KOPT-K1 (cell line): ENCODE measurements at regions not wholly inside any gene's neighbourhood (a gene's known extent, or its start where the extent isn't known, plus 50 kb on each side); places are given as distances from the start of the nearest gene placed in this dataset.
"Not testable (repeated sequence)": the region's sequence is repeated elsewhere in the genome, so short reads cannot be mapped to it uniquely, and the experiment has no call there.

Source experiments
- H3K27ac ChIP-seq: fragments of 200-600 bp; sonication (generic); 2 replicates; pipeline ENCODE4 v1.5.1; 2016; ENCODE audit warnings: antibody characterized with exemption, mild to moderate bottlenecking, low read depth, low read length; ENCODE audit not compliant: poor library complexity, severe bottlenecking
- H3K36me3 ChIP-seq: fragments of 200-600 bp; sonication (generic); 2 replicates; pipeline ENCODE4 v1.5.1; 2017; ENCODE audit warnings: antibody characterized with exemption, mild to moderate bottlenecking, low read length, moderate library complexity; ENCODE audit not compliant: insufficient read depth
- H3K9me3 ChIP-seq: fragments of 200-600 bp; sonication (generic); 2 replicates; pipeline ENCODE4 v1.5.1; 2017; ENCODE audit warnings: antibody characterized with exemption, low read length, mild to moderate bottlenecking; ENCODE audit not compliant: insufficient read depth, poor library complexity, severe bottlenecking

- no peak overlapping the region for H3K27ac ChIP-seq
- no peaks in the 10 kb centered on the region for H3K36me3 ChIP-seq
- H3K9me3 ChIP-seq, result no peaks in the 10 kb centered on the region
Observed at GRCh38 chr5:124623265-124623664, 123.2 kb downstream of the ZNF608 start.

GRCh38 chr5:124622851-124623250 lies 123.6 kb downstream of the ZNF608 start:
- Histone ChIP-seq H3K36me3 (no peaks in the 10 kb centered on the region), H3K9me3 (no peaks in the 10 kb centered on the region), H3K27ac (no peak overlapping the region)

GRCh38 chr5:124621279-124621678 lies 125.2 kb downstream of the ZNF608 start:
- Histone ChIP-seq H3K27ac (no peak overlapping the region), H3K36me3 (no peaks in the 10 kb centered on the region)

GRCh38 chr5:124620743-124621142 lies 125.7 kb downstream of the ZNF608 start:
- H3K27ac ChIP-seq, result no peak overlapping the region
- H3K36me3 ChIP-seq, result no peaks in the 10 kb centered on the region
- H3K9me3 ChIP-seq, result no peaks in the 10 kb centered on the region

More at GRCh38 chr5:124621279-124621678, 125.2 kb downstream of the ZNF608 start:
- H3K9me3 ChIP-seq, result no peaks in the 10 kb centered on the region

- H3K9me3 ChIP-seq, result no peaks in the 10 kb centered on the region
- H3K36me3 ChIP-seq, result no peaks in the 10 kb centered on the region
Observed at GRCh38 chr5:124619121-124619520, 127.3 kb downstream of the ZNF608 start.

GRCh38 chr5:124617787-124618186 lies 128.7 kb downstream of the ZNF608 start:
- H3K27ac ChIP-seq, result no peak overlapping the region
- H3K9me3 ChIP-seq, result no peaks in the 10 kb centered on the region
- no peaks in the 10 kb centered on the region for H3K36me3 ChIP-seq

More at GRCh38 chr5:124619121-124619520, 127.3 kb downstream of the ZNF608 start:
- no peak overlapping the region for H3K27ac ChIP-seq

GRCh38 chr5:124614836-124615385 lies 131.5 kb downstream of the ZNF608 start:
- Histone ChIP-seq H3K36me3 (no peaks in the 10 kb centered on the region), H3K27ac (no peak overlapping the region), H3K9me3 (no peaks in the 10 kb centered on the region)

GRCh38 chr5:124614105-124614504 lies 132.3 kb downstream of the ZNF608 start:
- H3K9me3 ChIP-seq, result no peaks in the 10 kb centered on the region
- no peak overlapping the region for H3K27ac ChIP-seq
- H3K36me3 ChIP-seq, result no peaks in the 10 kb centered on the region

- no peak overlapping the region for H3K27ac ChIP-seq
- no peaks in the 10 kb centered on the region for H3K9me3 ChIP-seq
- no peaks in the 10 kb centered on the region for H3K36me3 ChIP-seq
Observed at GRCh38 chr5:124613273-124613953, 133.0 kb downstream of the ZNF608 start.

GRCh38 chr5:124612023-124612422 lies 134.4 kb downstream of the ZNF608 start:
- no peak overlapping the region for H3K27ac ChIP-seq
- H3K36me3 ChIP-seq, result no peaks in the 10 kb centered on the region
- no peaks in the 10 kb centered on the region for H3K9me3 ChIP-seq

- not testable (repeated sequence) for H3K27ac ChIP-seq, H3K9me3 ChIP-seq, H3K36me3 ChIP-seq
Observed at GRCh38 chr5:124611262-124611661, 135.2 kb downstream of the ZNF608 start.

- not testable (repeated sequence) for H3K9me3 ChIP-seq, H3K27ac ChIP-seq, H3K36me3 ChIP-seq
Observed at GRCh38 chr5:124609685-124610084, 136.8 kb downstream of the ZNF608 start.

GRCh38 chr5:124606543-124606942 lies 139.9 kb downstream of the ZNF608 start:
- H3K36me3 ChIP-seq, result no peaks in the 10 kb centered on the region
- no peak overlapping the region for H3K27ac ChIP-seq
- H3K9me3 ChIP-seq, result no peaks in the 10 kb centered on the region

GRCh38 chr5:124606093-124606492 lies 140.3 kb downstream of the ZNF608 start:
- Histone ChIP-seq H3K9me3 (no peaks in the 10 kb centered on the region), H3K27ac (no peak overlapping the region), H3K36me3 (no peaks in the 10 kb centered on the region)

GRCh38 chr5:124605541-124605940 lies 140.9 kb downstream of the ZNF608 start:
- Histone ChIP-seq H3K27ac (no peak overlapping the region), H3K9me3 (no peaks in the 10 kb centered on the region), H3K36me3 (no peaks in the 10 kb centered on the region)

GRCh38 chr5:124604419-124604818 lies 142.0 kb downstream of the ZNF608 start:
- no peaks in the 10 kb centered on the region for H3K36me3 ChIP-seq
- no peaks in the 10 kb centered on the region for H3K9me3 ChIP-seq
- no peak overlapping the region for H3K27ac ChIP-seq
